HG03108 (cell line): ENCODE measurements at regions not wholly inside any gene's neighbourhood (a gene's known extent, or its start where the extent isn't known, plus 50 kb on each side); places are given as distances from the start of the nearest gene placed in this dataset.
"Not testable (repeated sequence)": the region's sequence is repeated elsewhere in the genome, so short reads cannot be mapped to it uniquely, and the experiment has no call there.

Experiments used
- ATAC-seq: cut with Tn5 transposase; IDR thresholded peaks from one replicate; pipeline ENCODE4 v1.9.1; 2021; ENCODE audit warnings: moderate library complexity; ENCODE audit not compliant: unreplicated experiment

- ATAC-seq, result no peak
These were observed 434.7 kb upstream of the GRM3 start for GRCh38 chr7:86209036-86209435.

GRCh38 chr7:86207740-86208139, 436.0 kb upstream of the GRM3 start:
- ATAC-seq, result no peak

- ATAC-seq, result no peak
These were observed 440.9 kb upstream of the GRM3 start for GRCh38 chr7:86202833-86203232.

- no peak for ATAC-seq
These were observed 441.9 kb upstream of the GRM3 start for GRCh38 chr7:86201767-86202166.

- no peak for ATAC-seq
These were observed 443.7 kb upstream of the GRM3 start for GRCh38 chr7:86199881-86200614.

GRCh38 chr7:86190351-86190750, 453.4 kb upstream of the GRM3 start:
- no peak for ATAC-seq

GRCh38 chr7:86181474-86181873, 462.2 kb upstream of the GRM3 start:
- ATAC-seq, result no peak

- no peak for ATAC-seq
These were observed 478.9 kb upstream of the GRM3 start for GRCh38 chr7:86164827-86165226.

GRCh38 chr7:86158111-86158510, 485.6 kb upstream of the GRM3 start:
- no peak for ATAC-seq

- ATAC-seq, result no peak
These were observed 488.1 kb upstream of the GRM3 start for GRCh38 chr7:86155623-86156022.

GRCh38 chr7:86152926-86153325, 490.8 kb upstream of the GRM3 start:
- ATAC-seq, result no peak

- no peak for ATAC-seq
These were observed 494.6 kb upstream of the GRM3 start for GRCh38 chr7:86149024-86149665.

- ATAC-seq, result no peak
These were observed 495.2 kb upstream of the GRM3 start for GRCh38 chr7:86148501-86148900.

GRCh38 chr7:86137343-86137742, 506.4 kb upstream of the GRM3 start:
- no peak for ATAC-seq

- no peak for ATAC-seq
These were observed 513.4 kb upstream of the GRM3 start for GRCh38 chr7:86130268-86130667.

- ATAC-seq, result no peak
These were observed 520.2 kb upstream of the GRM3 start for GRCh38 chr7:86123476-86123875.

GRCh38 chr7:86094166-86094669, 549.5 kb upstream of the GRM3 start:
- ATAC-seq, result no peak

GRCh38 chr7:86091369-86091768, 552.3 kb upstream of the GRM3 start:
- ATAC-seq, result no peak

- ATAC-seq, result no peak
These were observed 554.3 kb upstream of the GRM3 start for GRCh38 chr7:86089455-86089854.

- ATAC-seq, result not testable (repeated sequence)
These were observed 579.1 kb upstream of the GRM3 start for GRCh38 chr7:86064572-86064971.

GRCh38 chr7:86058649-86059048, 585.1 kb upstream of the GRM3 start:
- no peak for ATAC-seq

- no peak for ATAC-seq
These were observed 592.8 kb upstream of the GRM3 start for GRCh38 chr7:86050918-86051317.
